K562 (cell line): ENCODE measurements at regions not wholly inside any gene's neighbourhood (a gene's known extent, or its start where the extent isn't known, plus 50 kb on each side); places are given as distances from the start of the nearest gene placed in this dataset.

Experiments used
- ATAC-seq: fragments of 200-7000 bp; cut with Tn5 transposase; 3 replicates; pipeline ENCODE4 v1.9.1; 2020; ENCODE audit warnings: moderate library complexity
- BruUV-seq: library from RNA; stranded (reverse); fragments of 400-500 nt; replicated peaks from 2 replicates; lab custom pipeline; 2021; lab: Mats Ljungman, UMichigan
- CTCF ChIA-PET: fragments of 300-600 bp; formaldehyde crosslinking; extraction: SDS; loops from one replicate; lab custom pipeline; 2021; ENCODE audit warnings: low intra/inter-chr PET ratio; lab: Yijun Ruan, JAX
- POLR2A ChIA-PET: fragments of 300-600, 350-650 bp; sonication (Branson Sonifier 250); formaldehyde crosslinking; extraction: SDS; loops from one replicate; lab custom pipeline; 2021; ENCODE audit warnings: antibody characterized with exemption, inconsistent platforms; lab: Yijun Ruan, JAX
- DNase-seq, 4 experiments: peaks; one replicate each; pipeline versions ENCODE4 v3.0.0 to v3.0.0-alpha.2; 2011 to 2018; ENCODE audit warnings: low spot score in 3 of 4, mixed read lengths in 3 of 4; ENCODE audit errors: extremely low read depth in 1 of 4
- FAIRE-seq: peaks from 2 replicates; lab custom pipeline; 2011; peaks lifted over from hg19 to GRCh38; lab: Jason Lieb, UNC
- H2AFZ ChIP-seq: 2 replicates; pipeline ENCODE4 v1.6.0; 2011; ENCODE audit warnings: low read depth, low read length, control low read depth, inconsistent platforms
- H3K27ac ChIP-seq: fragments of 200-600 bp; 3 replicates; pipeline ENCODE4 v1.8.0; 2011; ENCODE audit warnings: low read depth, mild to moderate bottlenecking, control low read depth, inconsistent platforms, low read length, moderate library complexity, mixed read lengths; ENCODE audit errors: extremely low read depth
- H3K27me3 ChIP-seq, 2 experiments: fragments of 300-600 bp in 1 of 2; 2 replicates in 1 of 2; 3 replicates in 1 of 2; pipeline versions ENCODE4 v1.6.0 to v1.8.0; 2011; ENCODE audit warnings: inconsistent platforms in 2 of 2, low read length in 2 of 2, mild to moderate bottlenecking in 1 of 2, mixed read lengths in 1 of 2, moderate library complexity in 1 of 2; ENCODE audit not compliant: control insufficient read depth in 2 of 2, insufficient read depth in 2 of 2
- H3K36me3 ChIP-seq: fragments of 300-600 bp; 3 replicates; pipeline ENCODE4 v1.8.0; 2011; ENCODE audit warnings: mild to moderate bottlenecking, low read length, inconsistent platforms; ENCODE audit not compliant: control insufficient read depth, insufficient read depth
- H3K4me1 ChIP-seq, 2 experiments: fragments of 200-600 bp in 1 of 2; replicated peaks in 1 of 2; 2 replicates in 1 of 2; 3 replicates in 1 of 2; pipeline versions ENCODE4 v1.5.1 to v1.8.0; 2011; ENCODE audit warnings: inconsistent platforms in 2 of 2, low read length in 2 of 2, mild to moderate bottlenecking in 1 of 2, mixed read lengths in 1 of 2, moderate library complexity in 1 of 2; ENCODE audit not compliant: control insufficient read depth in 2 of 2, insufficient read depth in 2 of 2
- H3K4me2 ChIP-seq: 2 replicates; pipeline ENCODE4 v1.6.1; 2011; ENCODE audit warnings: low read length, control low read depth, inconsistent platforms, mixed read lengths; ENCODE audit not compliant: insufficient read depth
- H3K4me3 ChIP-seq: fragments of 200-600 bp; sonication (generic), shearing (Covaris generic); 2 replicates; pipeline ENCODE4 v1.5.1; 2016; ENCODE audit warnings: control low read depth, inconsistent platforms
- H3K79me2 ChIP-seq: fragments of 200-600 bp; 3 replicates; pipeline ENCODE4 v1.8.0; 2011; ENCODE audit warnings: low read length, inconsistent platforms; ENCODE audit not compliant: control insufficient read depth, insufficient read depth
- H3K9ac ChIP-seq, 2 experiments: 2 replicates each; pipeline versions ENCODE4 v1.6.0 to v1.6.1; 2011; ENCODE audit warnings: low read depth in 2 of 2, low read length in 2 of 2, control low read depth in 1 of 2, inconsistent platforms in 1 of 2, mild to moderate bottlenecking in 1 of 2, mixed read lengths in 1 of 2; ENCODE audit not compliant: insufficient read depth in 1 of 2
- H3K9me1 ChIP-seq: one replicate; pipeline ENCODE4 v1.6.0; 2011; ENCODE audit warnings: inconsistent platforms, mild to moderate bottlenecking, low read length, moderate library complexity; ENCODE audit not compliant: control insufficient read depth, insufficient read depth
- H3K9me3 ChIP-seq: replicated peaks from 2 replicates; pipeline ENCODE4 v1.5.1; 2011; ENCODE audit warnings: low read depth, low read length, inconsistent platforms; ENCODE audit not compliant: control insufficient read depth, insufficient read depth
- H4K20me1 ChIP-seq: replicated peaks from 2 replicates; pipeline ENCODE4 v1.6.1; 2011; ENCODE audit warnings: low read length, inconsistent platforms, mixed read lengths; ENCODE audit not compliant: control insufficient read depth, insufficient read depth
- CTCF ChIP-seq, 3 experiments: IDR thresholded peaks in 2 of 3; conservative IDR thresholded peaks in 1 of 3; 2 replicates each; pipeline ENCODE4 v1.5.1; 2011 to 2012; ENCODE audit warnings: low read length in 3 of 3, mild to moderate bottlenecking in 3 of 3, control low read depth in 2 of 3, improper control_type of control experiment in 1 of 3, inconsistent platforms in 1 of 3, low read depth in 1 of 3, mixed read lengths in 1 of 3, moderate library complexity in 1 of 3; ENCODE audit not compliant: insufficient read depth in 2 of 3
- GABPA ChIP-seq: fragments of 200-800 bp; sonication (Bioruptor generic); conservative IDR thresholded peaks from 2 replicates; pipeline ENCODE4 v1.6.1; 2016; ENCODE audit warnings: low read depth, missing genetic modification characterization, missing compliant biosample characterization
- NUFIP1 ChIP-seq: fragments of 450-650 bp; IDR thresholded peaks from 2 replicates; pipeline ENCODE4 v1.6.1; 2018; ENCODE audit not compliant: partially characterized antibody
- ZNF121 ChIP-seq: sonication (generic); formaldehyde crosslinking; conservative IDR thresholded peaks from 2 replicates; pipeline ENCODE4 v1.8.0; 2022; ENCODE audit warnings: missing genetic modification reagents
- WGBS: fragments of 100-300 bp; shearing (Covaris generic); methylation state at CpG from one replicate; pipeline ENCODE4 v1.1.6; 2016; ENCODE audit warnings: low coverage, mixed read lengths; ENCODE audit not compliant: insufficient coverage; ENCODE audit errors: missing lambda C conversion rate; 5-methylcytosine and 5-hydroxymethylcytosine counted together
- in situ Hi-C: fragments of 300-500 bp; cut with MboI; formaldehyde crosslinking; loops from 4 replicates; pipeline ENCODE4 v1.15.0; 2018; ENCODE audit warnings: inconsistent platforms, mixed read lengths
- intact Hi-C: fragments of 100-400 bp; cut with micrococcal nuclease; formaldehyde crosslinking; loops from 2 replicates; pipeline ENCODE4 v1.14.2; 2022

DNA sequence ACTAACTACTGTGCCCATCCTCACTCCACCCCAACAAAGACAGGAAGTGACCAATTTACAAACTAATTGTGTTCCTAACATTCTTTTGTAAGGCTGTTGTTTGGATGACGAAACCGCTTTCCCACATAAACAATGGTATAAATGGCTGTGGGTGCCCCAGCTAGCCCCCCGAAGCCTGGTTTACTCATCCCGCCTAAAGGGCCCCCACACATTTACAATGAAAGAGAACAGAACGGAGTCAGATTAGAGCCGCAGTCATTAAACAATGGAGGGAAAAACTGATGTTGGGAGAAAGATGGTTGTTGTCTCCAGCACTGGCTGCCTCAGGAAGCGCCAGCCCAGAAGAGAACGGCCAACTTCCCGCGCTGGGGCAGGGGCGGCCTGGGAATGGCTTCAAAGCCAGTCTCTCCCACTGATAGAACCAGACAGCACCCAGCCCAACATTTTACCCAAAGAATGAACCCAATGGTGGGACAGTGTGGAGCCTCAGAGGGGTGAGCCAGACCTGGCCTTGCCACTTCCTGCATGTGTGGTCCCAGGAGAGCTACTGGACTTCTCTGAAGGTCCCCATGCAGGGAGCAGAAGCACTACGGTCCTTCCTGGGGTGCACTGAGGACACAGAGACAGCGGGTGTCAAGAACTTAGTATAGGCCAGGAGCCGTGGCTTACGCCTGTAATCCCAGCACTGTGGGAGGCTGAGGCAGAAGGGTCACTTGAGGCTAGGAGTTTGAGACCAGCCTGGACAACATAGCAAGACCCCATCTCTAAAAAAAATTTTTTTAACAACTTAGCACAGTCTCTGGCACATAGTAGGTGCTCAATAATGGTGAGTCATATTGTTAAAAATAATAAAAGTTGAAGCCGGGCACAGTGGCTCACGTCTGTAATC is 75.8 kb upstream of the GATA2 start:
- POLR2A ChIA-PET: no interaction called here
- no TSS peak for BruUV-seq
- no peak for ATAC-seq

GRCh38 chr3:128567705-128568356 is 74.8 kb upstream of the GATA2 start:
- TF ChIP-seq CTCF (IDR thresholded peaks at IDR 0.05 in 2 of 3, conservative IDR thresholded peaks at IDR 0.05 in 1 of 3; ENCODE audit: insufficient read depth in 2 of 3, low read depth in 1 of 3, low read length in 3 of 3) (0 out of 6 replicates have a peak, but pooled peaks of 1 of the 3 experiments have one; percentile 23), GABPA (tag) (no peak)
- intact Hi-C loops: loop anchor here (5.0 kb wide), 1 partner anchor 71 kb away; no protein-coding TSS in a partner anchor
- WGBS: 53% methylated on average over 12 of the region's 12 CpGs
- no TSS peak for BruUV-seq
- Histone ChIP-seq H3K9ac (peak overlapping the region in 1 of 2 experiments; percentile 26; a peak in 1 of 4 replicates), H2AFZ (no peak overlapping the region), H3K79me2 (no peaks in the 10 kb centered on the region), H3K9me3 (no peaks in the 10 kb centered on the region), H4K20me1 (no peaks in the 10 kb centered on the region), H3K9me1 (no peaks in the 10 kb centered on the region), H3K27ac (no peak overlapping the region), H3K4me1 (peaks cover 4 to 5% of the 10 kb centered on the region in 2 experiments; a peak in 3 of 5 replicates), H3K36me3 (no peaks in the 10 kb centered on the region), H3K4me2 (no peak overlapping the region), H3K27me3 (no peaks in the 10 kb centered on the region), H3K4me3 (no peak overlapping the region)
- FAIRE-seq: no peak
- in situ Hi-C loops: no loop called here
- peak; percentile 63 for ATAC-seq
- ChIA-PET CTCF (no interaction called here), POLR2A (interaction anchor here (0.6 to 1.3 kb wide), 2 partner anchors 61 to 158 kb away, joined by 3 to 4 read pairs; no protein-coding TSS in a partner anchor)
- DNase-seq: no peak

More for the DNA sequence above, 75.8 kb upstream of the GATA2 start:
- Histone ChIP-seq H4K20me1 (no peaks in the 10 kb centered on the region), H2AFZ (no peak overlapping the region), H3K9ac (no peak overlapping the region), H3K36me3 (no peaks in the 10 kb centered on the region), H3K27me3 (no peaks in the 10 kb centered on the region), H3K4me2 (no peak overlapping the region), H3K4me1 (peaks cover 11 to 14% of the 10 kb centered on the region in 2 experiments; a peak in 4 of 5 replicates), H3K79me2 (no peaks in the 10 kb centered on the region), H3K27ac (no peak overlapping the region), H3K9me1 (no peaks in the 10 kb centered on the region), H3K9me3 (no peaks in the 10 kb centered on the region), H3K4me3 (no peak overlapping the region)
- intact Hi-C loops: loop anchor here (5.0 kb wide), 1 partner anchor 72 kb away; no protein-coding TSS in a partner anchor
- no peak for DNase-seq
- CTCF ChIA-PET: no interaction called here
- in situ Hi-C loops: no loop called here
- peak; percentile 90 for TF ChIP-seq ZNF121 (CRISPR knock-in tag)
- no peak for TF ChIP-seq NUFIP1
- no peak for FAIRE-seq
- WGBS: 79% methylated on average over 11 of the region's 17 CpGs
